ENCODE measurements at regions not wholly inside any gene's neighbourhood (a gene's known extent, or its start where the extent isn't known, plus 50 kb on each side); places are given as distances from the start of the nearest gene placed in this dataset.

- Histone ChIP-seq H3K27me3 (replicated peaks; ENCODE audit: control insufficient read depth, insufficient read depth, low read length) (no peaks in the 10 kb centered on the region), H3K4me3 (replicated peaks; ENCODE audit: low read depth, low read length) (no peak overlapping the region), H3K36me3 (ENCODE audit: control insufficient read depth, insufficient read depth, low read length) (no peaks in the 10 kb centered on the region)
- TF ChIP-seq CTCF (IDR thresholded peaks at IDR 0.05; ENCODE audit: insufficient read depth, low read length, poor library complexity, severe bottlenecking) = no peak
- DNase-seq (ENCODE audit: extremely low read depth, insufficient read length) = no peak
Measured at GRCh38 chr11:134561331-134561720, 149.3 kb upstream of the B3GAT1 start.

- no peaks in the 10 kb centered on the region for H3K27me3 ChIP-seq (replicated peaks; ENCODE audit: control insufficient read depth, insufficient read depth, low read length)
- no peaks in the 10 kb centered on the region for H3K36me3 ChIP-seq (ENCODE audit: control insufficient read depth, insufficient read depth, low read length)
- DNase-seq (ENCODE audit: extremely low read depth, insufficient read length) = no peak
- TF ChIP-seq CTCF (IDR thresholded peaks at IDR 0.05; ENCODE audit: insufficient read depth, low read length, poor library complexity, severe bottlenecking) = no peak
- H3K4me3 ChIP-seq (replicated peaks; ENCODE audit: low read depth, low read length) = no peak overlapping the region
Measured at GRCh38 chr11:134560566-134561330, 148.7 kb upstream of the B3GAT1 start.

DNA sequence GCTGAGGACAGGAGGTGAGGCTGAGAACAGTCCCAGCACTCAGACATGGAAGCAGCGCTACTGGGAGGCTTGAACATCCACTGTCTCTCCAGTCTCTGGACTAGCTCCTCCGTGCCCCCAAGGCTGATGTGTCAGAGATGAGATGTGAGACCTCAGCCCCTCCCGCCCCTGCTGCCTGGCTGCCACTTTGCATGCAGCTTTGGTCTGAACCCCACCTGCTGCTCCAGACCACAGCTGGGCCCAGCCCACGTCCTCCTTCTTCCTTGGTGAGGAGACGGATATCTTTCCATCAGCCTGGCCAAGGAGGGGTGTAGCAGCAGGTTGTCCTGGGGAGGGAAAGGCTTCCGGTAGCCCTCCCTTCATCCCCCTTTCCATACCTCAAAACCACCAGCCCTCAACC, 148.0 kb upstream of the B3GAT1 start:
- Histone ChIP-seq H3K36me3 (ENCODE audit: control insufficient read depth, insufficient read depth, low read length) (no peaks in the 10 kb centered on the region), H3K27me3 (replicated peaks; ENCODE audit: control insufficient read depth, insufficient read depth, low read length) (no peaks in the 10 kb centered on the region), H3K4me3 (replicated peaks; ENCODE audit: low read depth, low read length) (no peak overlapping the region)
- no peak for DNase-seq (ENCODE audit: extremely low read depth, insufficient read length)
- no peak for TF ChIP-seq CTCF (IDR thresholded peaks at IDR 0.05; ENCODE audit: insufficient read depth, low read length, poor library complexity, severe bottlenecking)

- Histone ChIP-seq H3K36me3 (ENCODE audit: control insufficient read depth, insufficient read depth, low read length) (no peaks in the 10 kb centered on the region), H3K4me3 (replicated peaks; ENCODE audit: low read depth, low read length) (no peak overlapping the region), H3K27me3 (replicated peaks; ENCODE audit: control insufficient read depth, insufficient read depth, low read length) (no peaks in the 10 kb centered on the region)
- no peak for TF ChIP-seq CTCF (IDR thresholded peaks at IDR 0.05; ENCODE audit: insufficient read depth, low read length, poor library complexity, severe bottlenecking)
- DNase-seq (ENCODE audit: extremely low read depth, insufficient read length) = no peak
Measured at GRCh38 chr11:134559602-134559962, 147.5 kb upstream of the B3GAT1 start.

- Histone ChIP-seq H3K27me3 (replicated peaks; ENCODE audit: control insufficient read depth, insufficient read depth, low read length) (no peaks in the 10 kb centered on the region), H3K4me3 (replicated peaks; ENCODE audit: low read depth, low read length) (no peak overlapping the region), H3K36me3 (ENCODE audit: control insufficient read depth, insufficient read depth, low read length) (no peaks in the 10 kb centered on the region)
- no peak for TF ChIP-seq CTCF (IDR thresholded peaks at IDR 0.05; ENCODE audit: insufficient read depth, low read length, poor library complexity, severe bottlenecking)
- DNase-seq (ENCODE audit: extremely low read depth, insufficient read length) = no peak
Measured at GRCh38 chr11:134558916-134559601, 147.0 kb upstream of the B3GAT1 start.
